A549 (cell line): ENCODE measurements at regions not wholly inside any gene's neighbourhood (a gene's known extent, or its start where the extent isn't known, plus 50 kb on each side); places are given as distances from the start of the nearest gene placed in this dataset.

Source experiments
- BHLHE40 ChIP-seq: IDR thresholded peaks from 2 replicates; pipeline ENCODE4 v1.6.1; 2012; ENCODE audit warnings: low read depth, low read length, inconsistent platforms
- CBX8 ChIP-seq: fragments of 200-600 bp; sonication (generic); IDR thresholded peaks from 2 replicates; pipeline ENCODE4 v1.6.1; 2016
- CEBPB ChIP-seq, 2 experiments: fragments of >200 bp in 1 of 2; sonication (Bioruptor Twin) in 1 of 2; formaldehyde crosslinking in 1 of 2; IDR thresholded peaks; 2 replicates each; pipeline ENCODE4 v1.6.1; 2012 to 2016
- EHMT2 ChIP-seq: fragments of 200-600 bp; sonication (generic); IDR thresholded peaks from 2 replicates; pipeline ENCODE4 v1.6.1; 2016; ENCODE audit warnings: antibody characterized with exemption, low read depth, mild to moderate bottlenecking, moderate library complexity
- POLR2A ChIP-seq: IDR thresholded peaks from 2 replicates; pipeline ENCODE4 v1.6.1; 2012; ENCODE audit warnings: mild to moderate bottlenecking, low read length
- RARB ChIP-seq: fragments of 250-450 bp; sonication (Bioruptor Pico); IDR thresholded peaks from 2 replicates; pipeline ENCODE4 v1.8.0; 2021; ENCODE audit warnings: mild to moderate bottlenecking, moderate library complexity
- SMC3 ChIP-seq: fragments of >200 bp; sonication (Bioruptor Twin); formaldehyde crosslinking; IDR thresholded peaks from 3 replicates; pipeline ENCODE4 v1.6.1; 2018; ENCODE audit warnings: inconsistent platforms
- TF ChIP-seq, protein P1 (sequence below): fragments of >200 bp; sonication (Bioruptor Twin); formaldehyde crosslinking; IDR thresholded peaks from 3 replicates; pipeline ENCODE4 v1.5.1; 2016
- TF ChIP-seq, protein P2 (sequence below): fragments of 250-450 bp; sonication (Bioruptor Pico); IDR thresholded peaks from 2 replicates; pipeline ENCODE4 v1.5.0; 2020; ENCODE audit warnings: low read depth, mild to moderate bottlenecking, moderate library complexity
- TF ChIP-seq, protein P3 (sequence below): fragments of 200-600 bp; sonication (generic); IDR thresholded peaks from 2 replicates; pipeline ENCODE4 v1.6.1; 2016; ENCODE audit warnings: antibody characterized with exemption, mild to moderate bottlenecking, moderate library complexity

DNA sequence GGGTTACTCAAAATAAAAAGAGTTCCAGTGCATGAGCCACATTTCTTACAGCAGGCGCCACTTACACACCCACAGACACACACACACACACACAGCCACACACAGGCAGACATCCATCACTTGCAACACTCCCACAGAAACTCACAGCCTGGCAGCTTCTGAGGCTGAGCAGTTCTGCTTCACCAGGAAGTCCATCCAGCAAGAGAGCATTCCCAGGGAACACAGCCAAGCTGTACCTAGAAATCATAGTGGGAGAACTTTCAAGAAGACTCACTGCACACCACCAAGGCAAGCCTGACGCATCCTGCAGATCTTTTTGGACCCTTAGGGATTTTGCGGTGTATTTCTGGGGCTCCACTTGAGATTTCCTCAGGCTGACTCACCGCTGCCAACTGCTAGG lies 140.9 kb upstream of the WSB1 start:
- TF ChIP-seq, protein P1, sequence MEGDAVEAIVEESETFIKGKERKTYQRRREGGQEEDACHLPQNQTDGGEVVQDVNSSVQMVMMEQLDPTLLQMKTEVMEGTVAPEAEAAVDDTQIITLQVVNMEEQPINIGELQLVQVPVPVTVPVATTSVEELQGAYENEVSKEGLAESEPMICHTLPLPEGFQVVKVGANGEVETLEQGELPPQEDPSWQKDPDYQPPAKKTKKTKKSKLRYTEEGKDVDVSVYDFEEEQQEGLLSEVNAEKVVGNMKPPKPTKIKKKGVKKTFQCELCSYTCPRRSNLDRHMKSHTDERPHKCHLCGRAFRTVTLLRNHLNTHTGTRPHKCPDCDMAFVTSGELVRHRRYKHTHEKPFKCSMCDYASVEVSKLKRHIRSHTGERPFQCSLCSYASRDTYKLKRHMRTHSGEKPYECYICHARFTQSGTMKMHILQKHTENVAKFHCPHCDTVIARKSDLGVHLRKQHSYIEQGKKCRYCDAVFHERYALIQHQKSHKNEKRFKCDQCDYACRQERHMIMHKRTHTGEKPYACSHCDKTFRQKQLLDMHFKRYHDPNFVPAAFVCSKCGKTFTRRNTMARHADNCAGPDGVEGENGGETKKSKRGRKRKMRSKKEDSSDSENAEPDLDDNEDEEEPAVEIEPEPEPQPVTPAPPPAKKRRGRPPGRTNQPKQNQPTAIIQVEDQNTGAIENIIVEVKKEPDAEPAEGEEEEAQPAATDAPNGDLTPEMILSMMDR = no peak
- TF ChIP-seq, protein P2, sequence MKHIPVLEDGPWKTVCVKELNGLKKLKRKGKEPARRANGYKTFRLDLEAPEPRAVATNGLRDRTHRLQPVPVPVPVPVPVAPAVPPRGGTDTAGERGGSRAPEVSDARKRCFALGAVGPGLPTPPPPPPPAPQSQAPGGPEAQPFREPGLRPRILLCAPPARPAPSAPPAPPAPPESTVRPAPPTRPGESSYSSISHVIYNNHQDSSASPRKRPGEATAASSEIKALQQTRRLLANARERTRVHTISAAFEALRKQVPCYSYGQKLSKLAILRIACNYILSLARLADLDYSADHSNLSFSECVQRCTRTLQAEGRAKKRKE (CRISPR knock-in tag) = no peak
- TF ChIP-seq CEBPB (IDR thresholded peaks at IDR 0.05) = no peak
- TF ChIP-seq, protein P3, sequence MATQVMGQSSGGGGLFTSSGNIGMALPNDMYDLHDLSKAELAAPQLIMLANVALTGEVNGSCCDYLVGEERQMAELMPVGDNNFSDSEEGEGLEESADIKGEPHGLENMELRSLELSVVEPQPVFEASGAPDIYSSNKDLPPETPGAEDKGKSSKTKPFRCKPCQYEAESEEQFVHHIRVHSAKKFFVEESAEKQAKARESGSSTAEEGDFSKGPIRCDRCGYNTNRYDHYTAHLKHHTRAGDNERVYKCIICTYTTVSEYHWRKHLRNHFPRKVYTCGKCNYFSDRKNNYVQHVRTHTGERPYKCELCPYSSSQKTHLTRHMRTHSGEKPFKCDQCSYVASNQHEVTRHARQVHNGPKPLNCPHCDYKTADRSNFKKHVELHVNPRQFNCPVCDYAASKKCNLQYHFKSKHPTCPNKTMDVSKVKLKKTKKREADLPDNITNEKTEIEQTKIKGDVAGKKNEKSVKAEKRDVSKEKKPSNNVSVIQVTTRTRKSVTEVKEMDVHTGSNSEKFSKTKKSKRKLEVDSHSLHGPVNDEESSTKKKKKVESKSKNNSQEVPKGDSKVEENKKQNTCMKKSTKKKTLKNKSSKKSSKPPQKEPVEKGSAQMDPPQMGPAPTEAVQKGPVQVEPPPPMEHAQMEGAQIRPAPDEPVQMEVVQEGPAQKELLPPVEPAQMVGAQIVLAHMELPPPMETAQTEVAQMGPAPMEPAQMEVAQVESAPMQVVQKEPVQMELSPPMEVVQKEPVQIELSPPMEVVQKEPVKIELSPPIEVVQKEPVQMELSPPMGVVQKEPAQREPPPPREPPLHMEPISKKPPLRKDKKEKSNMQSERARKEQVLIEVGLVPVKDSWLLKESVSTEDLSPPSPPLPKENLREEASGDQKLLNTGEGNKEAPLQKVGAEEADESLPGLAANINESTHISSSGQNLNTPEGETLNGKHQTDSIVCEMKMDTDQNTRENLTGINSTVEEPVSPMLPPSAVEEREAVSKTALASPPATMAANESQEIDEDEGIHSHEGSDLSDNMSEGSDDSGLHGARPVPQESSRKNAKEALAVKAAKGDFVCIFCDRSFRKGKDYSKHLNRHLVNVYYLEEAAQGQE = no peak
- no peak for TF ChIP-seq POLR2A
- TF ChIP-seq BHLHE40 = no peak
- TF ChIP-seq SMC3 = no peak
- TF ChIP-seq RARB (CRISPR knock-in tag) = no peak
- no peak for TF ChIP-seq CBX8
- no peak for TF ChIP-seq EHMT2
